H1 (cell line): ENCODE measurements at regions not wholly inside any gene's neighbourhood (a gene's known extent, or its start where the extent isn't known, plus 50 kb on each side); places are given as distances from the start of the nearest gene placed in this dataset.

Experiments
- CBX8 ChIP-seq: fragments of 300-800, 300-1000 bp; sonication (generic); IDR thresholded peaks from 2 replicates; pipeline ENCODE4 v1.7.1; 2016; ENCODE audit warnings: low read depth, low read length, borderline replicate concordance
- NANOG ChIP-seq: IDR thresholded peaks from 2 replicates; pipeline ENCODE4 v1.6.1; 2011; ENCODE audit warnings: low read length, low read depth, mild to moderate bottlenecking, inconsistent platforms; ENCODE audit not compliant: insufficient read depth, poor library complexity, severe bottlenecking
- SP1 ChIP-seq: IDR thresholded peaks from 2 replicates; pipeline ENCODE4 v1.6.1; 2011; ENCODE audit warnings: low read depth, low read length
- TEAD4 ChIP-seq: IDR thresholded peaks from 2 replicates; pipeline ENCODE4 v1.6.1; 2012; ENCODE audit warnings: low read depth, low read length, inconsistent platforms, mixed read lengths

DNA sequence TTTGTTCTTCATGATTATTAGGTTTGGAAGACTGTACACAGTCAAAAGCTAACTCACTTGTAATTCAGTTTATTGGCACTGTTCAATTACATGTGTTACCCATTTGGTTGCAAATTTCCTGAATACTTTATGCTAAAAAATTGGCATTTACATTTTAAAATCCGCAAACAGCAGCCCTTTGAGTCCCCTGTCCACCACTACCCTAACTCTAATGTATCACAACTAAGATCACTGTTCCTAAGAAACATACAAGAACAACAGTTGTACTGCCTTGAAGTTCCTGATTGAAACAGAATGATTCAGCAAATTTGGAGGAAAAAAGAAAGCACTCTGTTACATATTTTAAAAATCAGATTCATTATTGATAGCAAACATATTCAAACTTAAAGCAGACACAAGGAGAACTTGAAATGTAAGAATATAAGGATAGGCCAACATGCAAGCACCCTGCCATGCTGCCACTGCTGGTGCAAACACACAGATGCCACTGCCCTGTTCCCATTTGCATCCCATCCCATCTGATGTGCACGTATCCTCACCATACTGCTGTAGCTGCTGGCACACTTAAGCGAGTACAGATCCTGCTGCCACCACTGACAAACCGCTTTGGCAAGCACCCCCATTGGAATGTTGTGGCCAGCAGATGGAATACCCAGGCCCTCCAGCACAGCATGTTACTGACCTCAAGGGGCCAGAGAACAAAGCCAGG, 343.4 kb downstream of the PPP1R2C start (continued):
- TF ChIP-seq SP1: no peak
- TF ChIP-seq NANOG: no peak
- no peak for TF ChIP-seq CBX8
- TF ChIP-seq TEAD4: no peak
